GM19043 (cell line): ENCODE measurements at regions not wholly inside any gene's neighbourhood (a gene's known extent, or its start where the extent isn't known, plus 50 kb on each side); places are given as distances from the start of the nearest gene placed in this dataset.
"Not testable (repeated sequence)": the region's sequence is repeated elsewhere in the genome, so short reads cannot be mapped to it uniquely, and the experiment has no call there.

ENCODE experiments used
- ATAC-seq: cut with Tn5 transposase; IDR thresholded peaks from one replicate; pipeline ENCODE4 v1.9.1; 2021; ENCODE audit warnings: low read depth; ENCODE audit not compliant: unreplicated experiment

GRCh38 chr6:74733830-74734620 is 471.8 kb downstream of the COL12A1 start:
- no peak for ATAC-seq

GRCh38 chr6:74731931-74732330 is 473.9 kb downstream of the COL12A1 start:
- ATAC-seq = no peak

GRCh38 chr6:74731204-74731603 is 474.6 kb downstream of the COL12A1 start:
- no peak for ATAC-seq

GRCh38 chr6:74720923-74721322 is 484.9 kb downstream of the COL12A1 start:
- ATAC-seq = no peak

- ATAC-seq = no peak
Observed at GRCh38 chr6:74717591-74717990, 488.3 kb downstream of the COL12A1 start.

DNA sequence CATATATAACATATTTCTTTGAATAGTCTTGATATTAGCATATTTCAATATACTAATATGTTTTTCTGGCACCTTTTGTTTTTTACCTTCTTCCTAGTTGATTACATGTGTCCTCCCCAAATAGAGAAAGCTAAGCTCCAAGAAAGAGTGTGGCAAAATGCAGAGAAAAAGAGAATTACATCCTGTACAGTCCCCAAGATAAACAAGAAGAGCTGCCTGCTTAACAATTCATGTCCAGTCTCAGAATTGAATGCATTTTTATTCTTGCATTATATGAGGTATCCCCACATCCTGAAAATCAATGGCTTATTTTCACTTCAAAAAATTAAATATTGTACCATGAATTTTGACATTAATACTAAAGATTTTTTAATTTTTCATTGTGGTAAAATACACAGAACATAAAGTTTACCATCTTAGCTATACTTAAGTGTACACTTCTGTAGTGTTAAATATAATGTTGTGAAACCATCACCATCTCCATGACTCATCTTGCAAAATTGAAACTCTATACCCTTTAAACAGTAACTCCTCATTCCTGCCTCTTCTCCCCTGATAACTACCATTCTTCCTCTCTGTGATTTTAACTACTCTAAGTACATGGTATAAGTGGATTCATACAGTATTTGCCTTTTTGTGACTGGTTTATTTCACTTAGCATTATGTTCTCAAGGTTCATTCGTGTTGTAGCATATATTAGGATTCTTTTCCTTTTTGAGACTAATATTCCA is 490.3 kb downstream of the COL12A1 start:
- ATAC-seq = no peak

GRCh38 chr6:74713941-74714340 is 491.9 kb downstream of the COL12A1 start:
- ATAC-seq = no peak

- no peak for ATAC-seq
Observed at GRCh38 chr6:74705451-74705850, 500.4 kb downstream of the COL12A1 start.

- ATAC-seq = not testable (repeated sequence)
Observed at GRCh38 chr6:74704540-74704939, 501.3 kb downstream of the COL12A1 start.

- ATAC-seq = no peak
Observed at GRCh38 chr6:74690365-74690764, 515.5 kb downstream of the COL12A1 start.

- no peak for ATAC-seq
Observed at GRCh38 chr6:74689601-74690000, 516.3 kb downstream of the COL12A1 start.

DNA sequence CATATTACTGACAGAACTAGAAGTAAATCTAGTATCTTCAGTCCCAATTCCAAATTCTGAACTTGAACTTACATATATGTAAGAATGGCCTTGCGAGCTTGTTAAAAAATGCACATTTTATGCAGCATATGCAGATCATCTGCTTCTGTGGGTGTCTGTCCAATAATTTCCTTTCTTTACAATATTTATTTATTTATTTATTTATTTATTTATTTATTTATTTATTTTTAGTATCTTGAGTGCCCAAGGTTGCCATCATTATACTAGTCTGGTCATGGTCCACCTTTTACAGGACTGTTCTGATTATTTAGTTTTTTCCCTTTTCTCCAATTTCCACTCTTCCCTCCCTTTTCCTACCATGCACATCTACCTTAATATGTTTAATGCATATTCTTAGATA is 528.4 kb downstream of the COL12A1 start:
- no peak for ATAC-seq

DNA sequence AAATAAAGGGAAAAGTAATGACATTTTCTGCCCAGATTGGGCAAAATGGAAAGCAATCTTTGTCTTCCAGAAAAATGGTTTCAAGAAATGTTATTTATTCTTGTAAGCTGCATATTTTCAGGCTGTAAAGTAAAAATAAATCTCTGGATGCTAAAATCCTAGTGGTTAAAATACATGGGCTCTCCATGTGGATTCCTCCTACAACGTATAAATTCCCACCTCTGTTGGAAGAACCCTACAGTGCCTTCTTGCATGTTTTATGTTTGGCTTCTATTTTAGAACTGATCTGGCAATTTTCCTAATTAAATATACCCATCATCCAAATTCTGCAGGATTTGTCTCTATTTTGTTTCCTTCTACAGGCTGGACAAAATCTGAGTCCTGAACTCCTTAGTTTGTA is 528.9 kb downstream of the COL12A1 start:
- ATAC-seq = no peak

- ATAC-seq = no peak
Observed at GRCh38 chr6:74674377-74674776, 531.5 kb downstream of the COL12A1 start.

DNA sequence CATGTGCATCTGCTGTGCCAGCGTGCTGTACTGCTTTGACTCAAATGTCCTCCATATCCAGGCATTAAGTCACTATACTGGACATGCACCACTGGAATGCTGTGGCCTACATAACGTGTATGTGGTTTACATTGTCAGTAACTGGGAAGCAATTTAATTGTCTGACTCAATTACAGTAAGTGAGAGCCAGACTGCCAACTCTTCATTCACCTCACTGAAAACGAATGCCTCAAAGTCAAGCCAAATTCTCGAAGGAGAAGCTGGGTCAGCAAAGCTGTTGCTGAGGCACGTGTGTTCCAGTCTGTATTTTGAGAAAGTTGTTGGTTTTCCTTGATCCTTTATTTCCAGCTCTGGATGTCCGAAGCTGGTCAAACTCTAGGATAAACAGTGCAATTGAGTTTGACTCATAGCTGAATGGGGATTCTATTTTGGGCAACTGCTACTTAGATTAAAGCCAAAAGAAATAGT is 534.3 kb downstream of the COL12A1 start:
- ATAC-seq = no peak

DNA sequence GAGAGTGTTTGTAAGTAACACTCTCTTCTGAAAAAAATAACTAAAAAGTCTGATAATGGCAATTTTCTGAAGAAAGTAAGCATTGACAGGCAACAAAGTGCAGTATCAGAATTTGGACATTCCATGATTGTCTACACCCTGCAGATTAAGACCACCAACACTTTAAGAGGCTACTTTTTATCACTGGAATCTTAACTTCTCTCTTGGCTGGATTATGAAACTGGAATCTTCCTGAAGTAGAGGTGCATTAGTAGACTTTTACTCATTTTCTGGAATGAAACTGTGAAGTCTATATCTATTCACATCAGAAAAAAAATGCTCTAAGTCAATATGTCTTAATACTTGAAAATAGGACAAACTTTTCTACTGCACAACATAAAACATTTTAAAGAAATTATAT is 547.5 kb downstream of the COL12A1 start:
- no peak for ATAC-seq

- no peak for ATAC-seq
Observed at GRCh38 chr6:74657931-74658330, 547.9 kb downstream of the COL12A1 start.

DNA sequence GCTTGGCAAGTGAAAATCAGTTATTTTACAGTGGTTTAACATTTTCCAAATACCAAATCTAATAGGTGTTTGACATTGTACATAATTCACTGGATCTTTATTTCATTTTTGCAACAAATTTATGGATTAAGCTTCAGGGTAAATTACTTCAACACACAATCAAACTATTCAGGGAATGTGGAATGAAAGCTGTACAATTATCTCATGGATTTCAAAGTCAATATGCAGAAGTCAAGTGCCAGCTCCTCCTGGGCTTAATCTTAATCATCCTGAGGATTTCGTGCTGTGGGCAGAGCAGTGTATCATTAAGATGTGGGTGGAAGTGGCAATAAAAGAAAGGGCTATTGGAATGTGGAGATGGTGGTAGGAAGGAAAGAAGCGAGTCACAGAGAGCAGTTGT is 548.8 kb downstream of the COL12A1 start:
- ATAC-seq = no peak

DNA sequence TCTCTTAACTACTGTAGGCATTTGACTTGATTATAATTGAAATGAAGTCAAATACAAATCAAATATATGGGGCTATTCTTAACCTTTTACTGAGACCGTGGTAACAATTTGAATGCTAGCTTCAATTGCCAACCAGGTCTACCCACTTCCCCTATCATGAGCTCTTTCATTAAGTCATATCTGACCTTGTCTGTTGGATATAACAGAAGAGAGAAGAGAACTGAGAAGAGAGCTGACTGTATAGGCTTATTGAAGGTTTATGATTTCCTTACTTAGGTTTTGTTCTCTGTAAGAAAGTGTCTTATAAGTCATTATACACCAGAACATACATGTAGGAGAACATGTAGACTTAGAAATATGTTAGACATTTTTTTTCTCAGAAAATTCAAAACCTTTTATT is 549.4 kb downstream of the COL12A1 start:
- ATAC-seq = no peak

DNA sequence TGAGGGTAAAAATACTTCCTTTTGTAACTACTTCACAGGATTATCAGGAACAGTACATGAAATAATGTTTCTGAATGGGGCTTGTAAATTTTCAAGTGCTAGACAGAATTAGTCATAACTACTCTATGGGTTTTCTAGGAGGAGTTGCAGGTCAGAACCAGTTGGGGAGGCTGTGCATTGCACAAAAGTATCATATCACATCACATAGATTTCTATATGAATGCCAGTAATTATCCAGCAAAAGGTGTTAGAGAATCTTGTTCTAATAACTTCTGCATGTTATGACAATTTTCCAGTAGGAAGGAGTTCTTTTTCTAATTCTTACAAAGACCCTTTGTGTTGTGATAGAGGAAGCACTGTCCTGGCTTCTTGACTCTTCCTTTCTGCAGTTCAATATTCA is 551.6 kb downstream of the COL12A1 start:
- no peak for ATAC-seq

- no peak for ATAC-seq
Observed at GRCh38 chr6:74651948-74652842, 553.7 kb downstream of the COL12A1 start.
